H1 (cell line): ENCODE measurements at regions not wholly inside any gene's neighbourhood (a gene's known extent, or its start where the extent isn't known, plus 50 kb on each side); places are given as distances from the start of the nearest gene placed in this dataset.

Source experiments
- CBX8 ChIP-seq: fragments of 300-800, 300-1000 bp; sonication (generic); IDR thresholded peaks from 2 replicates; pipeline ENCODE4 v1.7.1; 2016; ENCODE audit warnings: low read depth, low read length, borderline replicate concordance
- E2F6 ChIP-seq: IDR thresholded peaks from 2 replicates; pipeline ENCODE4 v1.6.1; 2012; ENCODE audit warnings: inconsistent platforms
- PHF8 ChIP-seq: fragments of 200-600 bp; sonication (generic); conservative IDR thresholded peaks from 2 replicates; pipeline ENCODE4 v1.7.1; 2012; ENCODE audit warnings: low read depth, mild to moderate bottlenecking, inconsistent platforms, low read length, moderate library complexity
- RNF2 ChIP-seq: fragments of 200-900, 300-1000 bp; sonication (generic); IDR thresholded peaks from 2 replicates; pipeline ENCODE4 v1.7.1; 2016; ENCODE audit warnings: borderline replicate concordance, low read depth, mild to moderate bottlenecking, antibody characterized with exemption, low read length; ENCODE audit not compliant: poor library complexity, severe bottlenecking; ENCODE audit errors: missing control alignments
- TAF1 ChIP-seq: IDR thresholded peaks from 2 replicates; pipeline ENCODE4 v1.6.1; 2011; ENCODE audit warnings: mild to moderate bottlenecking, low read depth, low read length

GRCh38 chr20:24820345-24820744 lies 128.7 kb upstream of the CST7 start (continued):
- TF ChIP-seq E2F6 (no peak), RNF2 (no peak), TAF1 (no peak), CBX8 (no peak), PHF8 (no peak)
